ENCODE measurements at regions not wholly inside any gene's neighbourhood (a gene's known extent, or its start where the extent isn't known, plus 50 kb on each side); places are given as distances from the start of the nearest gene placed in this dataset.

DNA sequence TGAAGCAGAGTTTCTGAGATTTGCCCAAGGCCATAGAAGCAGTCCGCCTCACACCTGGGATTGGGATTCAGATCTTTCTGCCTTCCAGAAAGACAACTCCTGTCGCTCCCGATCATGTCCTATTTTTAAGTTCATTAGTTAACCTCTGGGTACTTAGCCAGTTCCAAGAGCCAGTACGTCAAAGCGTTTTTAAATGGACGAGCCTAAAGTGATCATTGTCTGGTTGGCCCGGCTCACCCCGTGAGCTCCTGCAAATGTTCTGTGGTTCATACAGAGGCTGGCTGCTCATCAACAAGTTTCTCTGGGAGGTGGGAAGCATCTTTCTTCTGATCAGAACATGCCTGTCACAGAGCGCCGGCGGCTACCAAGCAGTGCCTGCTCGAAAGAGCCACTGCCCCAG is 554.5 kb upstream of the WWC1 start:
- no peak for TF ChIP-seq CTCF (IDR thresholded peaks at IDR 0.05)
- no peak for TF ChIP-seq EZH2 (IDR thresholded peaks at IDR 0.05; ENCODE audit: borderline replicate concordance, insufficient read depth, low read depth, low read length, poor library complexity, severe bottlenecking)
- Mint-ChIP-seq H3K27me3 (no peaks in the 10 kb centered on the region), H3K4me3 (no peak overlapping the region), H3K9me3 (ENCODE audit: insufficient read depth) (no peaks in the 10 kb centered on the region), H3K4me1 (no peaks in the 10 kb centered on the region), H3K27ac (no peak overlapping the region)
- ATAC-seq (ENCODE audit: low read depth): no peak
- WGBS (ENCODE audit: insufficient coverage): 97% methylated on average over 12 of the region's 12 CpGs
- H2AFZ ChIP-seq (ENCODE audit: insufficient read depth, low read depth, low read length, poor library complexity, severe bottlenecking): no peak overlapping the region
- H3K9ac ChIP-seq (ENCODE audit: low read length): no peak overlapping the region
- intact Hi-C loops (cut with micrococcal nuclease): no loop called here
- no peaks in the 10 kb centered on the region for H4K20me1 ChIP-seq (ENCODE audit: control insufficient read depth, insufficient read depth, low read length, poor library complexity, severe bottlenecking)
- no peaks in the 10 kb centered on the region for H3K36me3 ChIP-seq (replicated peaks in 1 of 2; ENCODE audit: control extremely low read depth in 1 of 2, control insufficient read depth in 1 of 2, extremely low read depth in 1 of 2, insufficient read depth in 2 of 2, low read length in 1 of 2)
- no peaks in the 10 kb centered on the region for H3K4me1 ChIP-seq (ENCODE audit: control insufficient read depth in 2 of 2, insufficient read depth in 2 of 2, low read length in 2 of 2)
- no peaks in the 10 kb centered on the region for H3K27me3 ChIP-seq (replicated peaks in 1 of 4; ENCODE audit: control extremely low read depth in 1 of 4, control insufficient read depth in 3 of 4, insufficient read depth in 4 of 4, low read length in 3 of 4)
- H3K4me2 ChIP-seq (replicated peaks; ENCODE audit: low read depth, low read length, poor library complexity, severe bottlenecking): no peak overlapping the region
- no peak overlapping the region for H3K27ac ChIP-seq (ENCODE audit: low read length in 2 of 2)
- POLR2A ChIA-PET: no interaction called here
- CTCF ChIA-PET: no interaction called here
- peaks cover 0 to 3% (median 0%) of the 10 kb centered on the region in 3 donors for H3K9me3 ChIP-seq (ENCODE audit: control extremely low read depth in 1 of 3, control insufficient read depth in 2 of 3, insufficient read depth in 1 of 3, low read length in 2 of 3)
- H3K79me2 ChIP-seq (ENCODE audit: control insufficient read depth, insufficient read depth, low read length): no peaks in the 10 kb centered on the region
- no peak for DNase-seq
- no peak overlapping the region for H3K4me3 ChIP-seq (ENCODE audit: control extremely low read depth in 1 of 5, extremely low read depth in 1 of 5, insufficient read depth in 1 of 5, low read depth in 2 of 5, low read length in 4 of 5)

DNA sequence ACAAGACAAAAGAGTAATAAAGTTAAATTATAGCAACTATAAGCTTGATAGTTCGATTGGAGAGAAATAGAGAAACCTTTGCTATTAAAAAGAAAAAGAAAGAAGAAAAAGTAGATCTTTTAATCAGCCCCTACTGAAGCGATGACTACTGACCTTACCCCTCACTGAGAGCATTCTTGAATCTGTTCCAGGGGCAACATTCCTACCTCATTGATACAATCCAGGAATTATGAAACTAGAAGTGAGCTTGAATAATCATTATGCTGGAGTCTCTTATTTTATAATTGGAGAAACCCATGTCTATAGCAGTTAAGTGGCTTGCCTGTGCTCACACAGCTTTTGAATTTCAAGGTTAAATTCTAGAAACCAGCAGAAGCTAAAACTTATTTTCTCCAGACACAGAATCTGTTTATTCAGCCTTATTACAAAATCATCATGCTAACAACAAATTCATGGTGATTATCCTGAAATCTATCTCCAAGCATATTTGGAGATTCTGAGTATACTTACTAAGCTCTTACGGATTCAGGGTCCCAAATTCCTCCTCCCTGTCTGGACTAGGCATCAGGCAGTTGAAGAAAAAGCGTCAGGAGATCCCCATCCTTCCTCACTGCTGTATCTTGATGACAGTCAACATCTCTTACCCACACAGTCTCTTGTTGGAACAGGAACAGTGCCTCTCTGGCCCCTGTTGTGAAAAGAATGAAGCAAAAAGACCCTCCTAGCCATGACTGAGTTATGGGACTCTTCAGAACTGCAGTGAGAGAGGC is 547.6 kb upstream of the WWC1 start:
- TF ChIP-seq EZH2 (IDR thresholded peaks at IDR 0.05; ENCODE audit: borderline replicate concordance, insufficient read depth, low read depth, low read length, poor library complexity, severe bottlenecking): no peak
- TF ChIP-seq CTCF (IDR thresholded peaks at IDR 0.05): no peak

More for the DNA sequence above, 547.6 kb upstream of the WWC1 start:
- Histone ChIP-seq H3K36me3 (replicated peaks in 1 of 2; ENCODE audit: control extremely low read depth in 1 of 2, control insufficient read depth in 1 of 2, extremely low read depth in 1 of 2, insufficient read depth in 2 of 2, low read length in 1 of 2) (no peaks in the 10 kb centered on the region), H3K79me2 (ENCODE audit: control insufficient read depth, insufficient read depth, low read length) (no peaks in the 10 kb centered on the region), H4K20me1 (ENCODE audit: control insufficient read depth, insufficient read depth, low read length, poor library complexity, severe bottlenecking) (no peaks in the 10 kb centered on the region), H3K9ac (ENCODE audit: low read length) (no peak overlapping the region), H3K4me3 (ENCODE audit: control extremely low read depth in 1 of 5, extremely low read depth in 1 of 5, insufficient read depth in 1 of 5, low read depth in 2 of 5, low read length in 4 of 5) (no peak overlapping the region), H3K27ac (ENCODE audit: low read length in 2 of 2) (no peak overlapping the region), H3K4me2 (replicated peaks; ENCODE audit: low read depth, low read length, poor library complexity, severe bottlenecking) (no peak overlapping the region), H2AFZ (ENCODE audit: insufficient read depth, low read depth, low read length, poor library complexity, severe bottlenecking) (no peak overlapping the region), H3K9me3 (ENCODE audit: control extremely low read depth in 1 of 3, control insufficient read depth in 2 of 3, insufficient read depth in 1 of 3, low read length in 2 of 3) (no peaks in the 10 kb centered on the region), H3K27me3 (replicated peaks in 1 of 4; ENCODE audit: control extremely low read depth in 1 of 4, control insufficient read depth in 3 of 4, insufficient read depth in 4 of 4, low read length in 3 of 4) (no peaks in the 10 kb centered on the region), H3K4me1 (ENCODE audit: control insufficient read depth in 2 of 2, insufficient read depth in 2 of 2, low read length in 2 of 2) (no peaks in the 10 kb centered on the region)
- no peak for ATAC-seq (ENCODE audit: low read depth)
- H3K27ac Mint-ChIP-seq: no peak overlapping the region
- H3K4me1 Mint-ChIP-seq: no peaks in the 10 kb centered on the region
- H3K4me3 Mint-ChIP-seq: no peak overlapping the region
- ChIA-PET POLR2A (no interaction called here), CTCF (no interaction called here)
- no peak for DNase-seq
- H3K9me3 Mint-ChIP-seq (ENCODE audit: insufficient read depth): no peaks in the 10 kb centered on the region
- WGBS (ENCODE audit: insufficient coverage): 80% methylated on average over 2 of the region's 4 CpGs
- intact Hi-C loops (cut with micrococcal nuclease): no loop called here
- no peaks in the 10 kb centered on the region for H3K27me3 Mint-ChIP-seq
